HepG2 (cell line): ENCODE measurements at regions not wholly inside any gene's neighbourhood (a gene's known extent, or its start where the extent isn't known, plus 50 kb on each side); places are given as distances from the start of the nearest gene placed in this dataset.

Experiments used
- ATAC-seq: fragments of 200-7000 bp; cut with Tn5 transposase; 3 replicates; pipeline ENCODE4 v1.9.1; 2020; ENCODE audit warnings: mild to moderate bottlenecking, moderate library complexity
- BruUV-seq: library from RNA; stranded (reverse); fragments of 400-500 nt; replicated peaks from 2 replicates; lab custom pipeline; 2021; lab: Mats Ljungman, UMichigan
- CTCF ChIA-PET: fragments of 300-600 bp; formaldehyde crosslinking; extraction: SDS; loops from one replicate; lab custom pipeline; 2021; ENCODE audit warnings: low total read pairs, inconsistent platforms, low intra/inter-chr PET ratio; lab: Yijun Ruan, JAX
- POLR2A ChIA-PET: fragments of 350-600 bp; sonication (Branson Sonifier 250); formaldehyde crosslinking; loops from one replicate; lab custom pipeline; 2020; ENCODE audit warnings: antibody characterized with exemption, inconsistent platforms; lab: Yijun Ruan, JAX
- DNase-seq: peaks from one replicate; pipeline ENCODE4 v3.0.0-alpha.2; 2015; ENCODE audit warnings: low spot score
- FAIRE-seq: peaks from 3 replicates; lab custom pipeline; 2011; peaks lifted over from hg19 to GRCh38; lab: Jason Lieb, UNC
- H2AFZ ChIP-seq: one replicate; pipeline ENCODE4 v1.6.1; 2011; ENCODE audit warnings: low read length, inconsistent platforms
- H3K27ac ChIP-seq: fragments of 300-600 bp; 3 replicates; pipeline ENCODE4 v1.8.0; 2011; ENCODE audit warnings: mixed run types, mild to moderate bottlenecking, mixed read lengths, low read length, inconsistent platforms; ENCODE audit not compliant: insufficient read depth; ENCODE audit errors: extremely low read length
- H3K27me3 ChIP-seq, 2 experiments: fragments of 200-600 bp in 1 of 2; 2 replicates in 1 of 2; 3 replicates in 1 of 2; pipeline versions ENCODE4 v1.6.0 to v1.8.0; 2011; ENCODE audit warnings: low read length in 2 of 2, mild to moderate bottlenecking in 2 of 2, moderate library complexity in 2 of 2, inconsistent platforms in 1 of 2; ENCODE audit not compliant: insufficient read depth in 2 of 2, control insufficient read depth in 1 of 2
- H3K36me3 ChIP-seq, 2 experiments: fragments of 200-600 bp in 1 of 2; replicated peaks in 1 of 2; 2 replicates in 1 of 2; 3 replicates in 1 of 2; pipeline versions ENCODE4 v1.5.1 to v1.8.0; 2011; ENCODE audit warnings: low read length in 2 of 2, inconsistent platforms in 1 of 2; ENCODE audit not compliant: insufficient read depth in 2 of 2, control insufficient read depth in 1 of 2
- H3K4me1 ChIP-seq: 2 replicates; pipeline ENCODE4 v1.5.1; 2012; ENCODE audit warnings: low read length, inconsistent platforms; ENCODE audit not compliant: insufficient read depth
- H3K4me2 ChIP-seq: 2 replicates; pipeline ENCODE4 v1.6.0; 2011; ENCODE audit warnings: low read depth, low read length, inconsistent platforms
- H3K4me3 ChIP-seq, 3 experiments: fragments of 200-600 bp in 1 of 3; sonication (generic), shearing (Covaris generic) in 1 of 3; replicated peaks in 1 of 3; 2 replicates each; pipeline ENCODE4 v1.5.1; 2011 to 2016; ENCODE audit warnings: low read length in 3 of 3, inconsistent platforms in 2 of 3, low read depth in 2 of 3, mild to moderate bottlenecking in 2 of 3, control low read depth in 1 of 3, mixed read lengths in 1 of 3; ENCODE audit not compliant: insufficient read depth in 1 of 3
- H3K79me2 ChIP-seq: one replicate; pipeline ENCODE4 v1.6.1; 2011; ENCODE audit warnings: low read length, inconsistent platforms; ENCODE audit not compliant: insufficient read depth
- H3K9ac ChIP-seq: 2 replicates; pipeline ENCODE4 v1.6.0; 2011; ENCODE audit warnings: mild to moderate bottlenecking, low read depth, low read length, inconsistent platforms; ENCODE audit not compliant: insufficient read depth
- H3K9me3 ChIP-seq: 2 replicates; pipeline ENCODE4 v1.5.1; 2012; ENCODE audit warnings: mild to moderate bottlenecking, low read length
- H4K20me1 ChIP-seq: 2 replicates; pipeline ENCODE4 v1.6.0; 2011; ENCODE audit warnings: inconsistent platforms, mild to moderate bottlenecking, low read length, moderate library complexity; ENCODE audit not compliant: insufficient read depth
- DNMT3B ChIP-seq: conservative IDR thresholded peaks from 2 replicates; pipeline ENCODE4 v1.6.1; 2016; ENCODE audit warnings: missing biosample characterization, control low read depth
- FOXJ3 ChIP-seq: sonication (generic); formaldehyde crosslinking; IDR thresholded peaks from 2 replicates; pipeline ENCODE4 v1.4.0; 2020; ENCODE audit warnings: missing genetic modification reagents, mild to moderate bottlenecking, borderline replicate concordance
- HOMEZ ChIP-seq: IDR thresholded peaks from 2 replicates; pipeline ENCODE4 v1.6.1; 2016; ENCODE audit warnings: low read depth
- HOXA3 ChIP-seq: sonication (generic); formaldehyde crosslinking; IDR thresholded peaks from 2 replicates; pipeline ENCODE4 v1.5.0; 2020; ENCODE audit warnings: missing genetic modification reagents
- IRX3 ChIP-seq: sonication (generic); formaldehyde crosslinking; IDR thresholded peaks from 2 replicates; pipeline ENCODE4 v1.8.1; 2023; ENCODE audit warnings: mild to moderate bottlenecking, low read depth, missing genetic modification reagents, borderline replicate concordance
- MAFF ChIP-seq: IDR thresholded peaks from 2 replicates; pipeline ENCODE4 v1.6.1; 2011; ENCODE audit warnings: low read depth, low read length, improper control_type of control experiment
- MAFK ChIP-seq, 2 experiments: IDR thresholded peaks in 1 of 2; conservative IDR thresholded peaks in 1 of 2; 2 replicates each; pipeline ENCODE4 v1.6.1; 2011; ENCODE audit warnings: improper control_type of control experiment in 2 of 2, low read length in 2 of 2
- MTA1 ChIP-seq: sonication (generic); formaldehyde crosslinking; IDR thresholded peaks from 2 replicates; pipeline ENCODE4 v1.4.0; 2020; ENCODE audit warnings: missing genetic modification reagents, mild to moderate bottlenecking, borderline replicate concordance
- MXD4 ChIP-seq: IDR thresholded peaks from 2 replicates; pipeline ENCODE4 v1.6.1; 2016; ENCODE audit warnings: mild to moderate bottlenecking, missing biosample characterization, missing genetic modification reagents
- NR0B2 ChIP-seq: sonication (generic); formaldehyde crosslinking; IDR thresholded peaks from 2 replicates; pipeline ENCODE4 v1.4.0; 2020; ENCODE audit warnings: mild to moderate bottlenecking, missing genetic modification reagents
- SRF ChIP-seq: IDR thresholded peaks from 2 replicates; pipeline ENCODE4 v1.6.1; 2011; ENCODE audit warnings: mild to moderate bottlenecking, low read depth, low read length, moderate library complexity
- ZEB1 ChIP-seq: IDR thresholded peaks from 2 replicates; pipeline ENCODE4 v1.6.1; 2012; ENCODE audit warnings: mild to moderate bottlenecking, low read depth, inconsistent platforms; ENCODE audit not compliant: insufficient replicate concordance
- ZFP82 ChIP-seq: sonication (generic); formaldehyde crosslinking; IDR thresholded peaks from 2 replicates; pipeline ENCODE4 v1.5.1; 2020; ENCODE audit warnings: mild to moderate bottlenecking, missing genetic modification reagents, borderline replicate concordance
- ZNF124 ChIP-seq: sonication (generic); formaldehyde crosslinking; IDR thresholded peaks from 2 replicates; pipeline ENCODE4 v1.4.0; 2020; ENCODE audit warnings: missing genetic modification reagents
- ZNF576 ChIP-seq: sonication (generic); formaldehyde crosslinking; IDR thresholded peaks from 2 replicates; pipeline ENCODE4 v1.4.0; 2020; ENCODE audit warnings: mild to moderate bottlenecking, missing genetic modification reagents
- ZNF607 ChIP-seq: sonication (generic); formaldehyde crosslinking; IDR thresholded peaks from 2 replicates; pipeline ENCODE4 v1.5.1; 2020; ENCODE audit warnings: missing genetic modification reagents, mild to moderate bottlenecking, borderline replicate concordance
- WGBS: methylation state at CpG from one replicate; pipeline ENCODE4 v1.1.6; 2017; ENCODE audit warnings: low lambda C conversion rate; 5-methylcytosine and 5-hydroxymethylcytosine counted together
- in situ Hi-C: cut with HindIII; loops from 2 replicates; pipeline ENCODE4 v1.10.0; 2017; ENCODE audit warnings: low pct_unique_long_range_greater_than_20kb; ENCODE audit not compliant: extremely low pct_ligation_motif_present
- intact Hi-C: fragments of 100-400 bp; cut with micrococcal nuclease; formaldehyde crosslinking; loops from one replicate; pipeline ENCODE4 v1.10.0; 2022; ENCODE audit not compliant: unreplicated experiment
- TF ChIP-seq, protein P1 (sequence below): sonication (generic); formaldehyde crosslinking; IDR thresholded peaks from 2 replicates; pipeline ENCODE4 v1.8.0; 2022; ENCODE audit warnings: mild to moderate bottlenecking, missing genetic modification reagents, moderate library complexity
- TF ChIP-seq, protein P2 (sequence below): IDR thresholded peaks from 2 replicates; pipeline ENCODE4 v1.6.1; 2016

GRCh38 chr12:20969766-20970165 is 159.3 kb downstream of the SLCO1B3 start:
- ATAC-seq (no peak), FAIRE-seq (no peak), DNase-seq (no peak)
- intact Hi-C loops (no loop called here), in situ Hi-C loops (no loop called here)
- no peak overlapping the region for H3K27ac ChIP-seq
- H3K36me3 ChIP-seq: no peaks in the 10 kb centered on the region
- no peaks in the 10 kb centered on the region for H3K27me3 ChIP-seq
- H3K79me2 ChIP-seq: no peaks in the 10 kb centered on the region
- H3K9ac ChIP-seq: no peak overlapping the region
- no peak overlapping the region for H3K4me2 ChIP-seq
- TF ChIP-seq DNMT3B (no peak), HOMEZ (no peak), MAFF (peak; percentile 80), ZNF124 (CRISPR knock-in tag) (no peak), MAFK (conservative IDR thresholded peaks at IDR 0.05 in 1 of 2, IDR thresholded peaks at IDR 0.05 in 1 of 2; ENCODE audit: low read length in 2 of 2) (peak; percentile 82 to 92)
- peaks cover 56% of the 10 kb centered on the region for H3K9me3 ChIP-seq
- H2AFZ ChIP-seq: no peak overlapping the region
- no peaks in the 10 kb centered on the region for H3K4me1 ChIP-seq
- H4K20me1 ChIP-seq: no peaks in the 10 kb centered on the region
- BruUV-seq: no TSS peak
- 2% methylated on average over 4 of the region's 4 CpGs for WGBS
- ChIA-PET POLR2A (no interaction called here), CTCF (no interaction called here)
- H3K4me3 ChIP-seq: no peak overlapping the region

DNA sequence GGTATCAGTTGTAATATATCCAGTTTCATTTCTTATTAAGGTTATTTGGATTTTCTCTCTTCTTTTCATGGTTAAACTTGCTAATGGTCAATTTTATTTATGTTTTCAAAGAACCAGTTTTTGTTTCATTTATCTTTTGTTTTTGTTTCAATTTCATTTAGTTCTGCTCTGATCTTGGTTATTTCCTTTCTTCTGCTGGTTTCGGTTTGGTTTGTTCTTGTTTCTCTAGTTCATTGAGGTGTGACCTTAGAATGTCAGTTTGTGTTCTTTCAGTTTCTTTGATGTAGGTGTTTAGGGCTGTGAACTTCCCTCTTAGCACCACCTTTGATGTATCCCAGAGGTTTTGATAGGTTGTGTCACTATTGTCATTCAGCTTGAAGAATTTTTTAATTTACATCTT is 145.6 kb upstream of the SLCO1B1 start:
- Histone ChIP-seq H3K9me3 (peaks cover 89% of the 10 kb centered on the region), H3K4me2 (no peak overlapping the region), H3K36me3 (no peaks in the 10 kb centered on the region), H2AFZ (no peak overlapping the region), H3K4me1 (no peaks in the 10 kb centered on the region), H3K4me3 (no peak overlapping the region), H3K27me3 (no peaks in the 10 kb centered on the region), H3K79me2 (no peaks in the 10 kb centered on the region), H3K27ac (no peak overlapping the region), H4K20me1 (no peaks in the 10 kb centered on the region), H3K9ac (no peak overlapping the region)
- ChIA-PET POLR2A (no interaction called here), CTCF (no interaction called here)
- no TSS peak for BruUV-seq
- in situ Hi-C loops: no loop called here
- 0% methylated on average over 1 of the region's 1 CpG for WGBS
- DNase-seq (no peak), ATAC-seq (no peak), FAIRE-seq (no peak)
- intact Hi-C loops: no loop called here
- TF ChIP-seq HOXA3 (CRISPR knock-in tag) (no peak), IRX3 (CRISPR knock-in tag) (no peak), NR0B2 (no peak), FOXJ3 (CRISPR knock-in tag) (no peak), ZNF576 (CRISPR knock-in tag) (no peak), ZNF607 (CRISPR knock-in tag) (no peak), ZFP82 (CRISPR knock-in tag) (no peak), ZEB1 (no peak), MTA1 (CRISPR knock-in tag) (no peak), MXD4 (no peak), SRF (no peak)
- TF ChIP-seq, protein P1, sequence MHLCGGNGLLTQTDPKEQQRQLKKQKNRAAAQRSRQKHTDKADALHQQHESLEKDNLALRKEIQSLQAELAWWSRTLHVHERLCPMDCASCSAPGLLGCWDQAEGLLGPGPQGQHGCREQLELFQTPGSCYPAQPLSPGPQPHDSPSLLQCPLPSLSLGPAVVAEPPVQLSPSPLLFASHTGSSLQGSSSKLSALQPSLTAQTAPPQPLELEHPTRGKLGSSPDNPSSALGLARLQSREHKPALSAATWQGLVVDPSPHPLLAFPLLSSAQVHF (CRISPR knock-in tag): no peak
- TF ChIP-seq, protein P2, sequence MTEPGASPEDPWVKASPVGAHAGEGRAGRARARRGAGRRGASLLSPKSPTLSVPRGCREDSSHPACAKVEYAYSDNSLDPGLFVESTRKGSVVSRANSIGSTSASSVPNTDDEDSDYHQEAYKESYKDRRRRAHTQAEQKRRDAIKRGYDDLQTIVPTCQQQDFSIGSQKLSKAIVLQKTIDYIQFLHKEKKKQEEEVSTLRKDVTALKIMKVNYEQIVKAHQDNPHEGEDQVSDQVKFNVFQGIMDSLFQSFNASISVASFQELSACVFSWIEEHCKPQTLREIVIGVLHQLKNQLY (CRISPR knock-in tag): no peak
